Nephron (organoid): ENCODE measurements at regions not wholly inside any gene's neighbourhood (a gene's known extent, or its start where the extent isn't known, plus 50 kb on each side); places are given as distances from the start of the nearest gene placed in this dataset.

Experiments used
- H3K27ac Mint-ChIP-seq, 3 experiments: 2 replicates each; pipeline ENCODE4 v1.8.0; 2020; ENCODE audit warnings: mixed read lengths in 3 of 3, mild to moderate bottlenecking in 2 of 3, moderate library complexity in 1 of 3
- H3K27me3 Mint-ChIP-seq: 2 replicates; pipeline ENCODE4 v1.8.0; 2021; ENCODE audit warnings: low read depth, mild to moderate bottlenecking, moderate library complexity, mixed read lengths
- H3K36me3 Mint-ChIP-seq: 2 replicates; pipeline ENCODE4 v1.8.0; 2020; ENCODE audit warnings: low read depth, mixed read lengths
- H3K4me1 Mint-ChIP-seq: 2 replicates; pipeline ENCODE4 v1.8.0; 2020; ENCODE audit warnings: mixed read lengths
- H3K4me3 Mint-ChIP-seq, 3 experiments: 2 replicates each; pipeline ENCODE4 v1.8.0; 2020; ENCODE audit warnings: mild to moderate bottlenecking in 3 of 3, mixed read lengths in 3 of 3, moderate library complexity in 2 of 3
- H3K9me3 Mint-ChIP-seq: 2 replicates; pipeline ENCODE4 v1.8.0; 2020; ENCODE audit warnings: mixed read lengths
- TF ChIP-seq, protein P1 (sequence below), 3 experiments: fragments of 200-600 bp; sonication (generic); IDR thresholded peaks; one replicate each; pipeline ENCODE4 v1.5.0; 2021; ENCODE audit warnings: antibody characterized with exemption in 3 of 3; ENCODE audit not compliant: unreplicated experiment in 3 of 3

- H3K27ac Mint-ChIP-seq, result no peak overlapping the region
- H3K27me3 Mint-ChIP-seq, result peaks cover 6% of the 10 kb centered on the region
- H3K36me3 Mint-ChIP-seq, result no peaks in the 10 kb centered on the region
- H3K4me3 Mint-ChIP-seq, result no peak overlapping the region
- H3K9me3 Mint-ChIP-seq, result no peaks in the 10 kb centered on the region
- TF ChIP-seq, protein P1, sequence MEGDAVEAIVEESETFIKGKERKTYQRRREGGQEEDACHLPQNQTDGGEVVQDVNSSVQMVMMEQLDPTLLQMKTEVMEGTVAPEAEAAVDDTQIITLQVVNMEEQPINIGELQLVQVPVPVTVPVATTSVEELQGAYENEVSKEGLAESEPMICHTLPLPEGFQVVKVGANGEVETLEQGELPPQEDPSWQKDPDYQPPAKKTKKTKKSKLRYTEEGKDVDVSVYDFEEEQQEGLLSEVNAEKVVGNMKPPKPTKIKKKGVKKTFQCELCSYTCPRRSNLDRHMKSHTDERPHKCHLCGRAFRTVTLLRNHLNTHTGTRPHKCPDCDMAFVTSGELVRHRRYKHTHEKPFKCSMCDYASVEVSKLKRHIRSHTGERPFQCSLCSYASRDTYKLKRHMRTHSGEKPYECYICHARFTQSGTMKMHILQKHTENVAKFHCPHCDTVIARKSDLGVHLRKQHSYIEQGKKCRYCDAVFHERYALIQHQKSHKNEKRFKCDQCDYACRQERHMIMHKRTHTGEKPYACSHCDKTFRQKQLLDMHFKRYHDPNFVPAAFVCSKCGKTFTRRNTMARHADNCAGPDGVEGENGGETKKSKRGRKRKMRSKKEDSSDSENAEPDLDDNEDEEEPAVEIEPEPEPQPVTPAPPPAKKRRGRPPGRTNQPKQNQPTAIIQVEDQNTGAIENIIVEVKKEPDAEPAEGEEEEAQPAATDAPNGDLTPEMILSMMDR (IDR thresholded peaks at IDR 0.05; ENCODE audit: unreplicated experiment in 3 of 3), result no peak
- H3K4me1 Mint-ChIP-seq, result no peaks in the 10 kb centered on the region
These were observed 149.5 kb upstream of the COX10 start for GRCh38 chr17:13919818-13920217.

DNA sequence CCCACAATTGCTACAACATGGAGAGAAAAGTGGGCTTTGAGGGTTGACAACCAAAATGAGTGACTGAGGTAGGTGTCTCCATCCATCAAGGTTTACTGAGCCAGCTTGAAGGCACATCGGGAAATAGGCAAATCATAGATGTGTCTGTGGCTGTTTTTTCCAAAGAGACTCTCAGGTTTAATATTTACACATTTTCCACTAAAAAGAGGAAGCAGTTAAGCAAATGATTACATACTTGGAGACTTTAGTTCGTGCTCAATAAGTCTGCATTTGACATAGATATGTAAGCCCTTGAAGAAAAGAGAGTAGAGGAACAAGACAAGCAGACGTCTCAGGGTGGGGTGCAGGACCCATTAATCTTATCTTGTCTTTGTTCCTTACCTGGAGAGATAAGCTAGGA lies 148.9 kb upstream of the COX10 start:
- Mint-ChIP-seq H3K27ac (no peak overlapping the region), H3K36me3 (no peaks in the 10 kb centered on the region)
- TF ChIP-seq, protein P1 (IDR thresholded peaks at IDR 0.05; ENCODE audit: unreplicated experiment in 3 of 3), result no peak

GRCh38 chr17:13921841-13922776 lies 147.2 kb upstream of the COX10 start:
- Mint-ChIP-seq H3K27ac (no peak overlapping the region), H3K36me3 (no peaks in the 10 kb centered on the region), H3K4me1 (no peaks in the 10 kb centered on the region), H3K4me3 (no peak overlapping the region), H3K9me3 (no peaks in the 10 kb centered on the region), H3K27me3 (peaks cover 6% of the 10 kb centered on the region)
- TF ChIP-seq, protein P1 (IDR thresholded peaks at IDR 0.05; ENCODE audit: unreplicated experiment in 3 of 3), result no peak

More for the DNA sequence above, 148.9 kb upstream of the COX10 start:
- Mint-ChIP-seq H3K4me3 (no peak overlapping the region), H3K9me3 (no peaks in the 10 kb centered on the region), H3K27me3 (peaks cover 6% of the 10 kb centered on the region), H3K4me1 (no peaks in the 10 kb centered on the region)

- Mint-ChIP-seq H3K4me1 (no peaks in the 10 kb centered on the region), H3K27me3 (peaks cover 6% of the 10 kb centered on the region), H3K9me3 (no peaks in the 10 kb centered on the region), H3K4me3 (no peak overlapping the region), H3K27ac (no peak overlapping the region), H3K36me3 (no peaks in the 10 kb centered on the region)
- TF ChIP-seq, protein P1 (IDR thresholded peaks at IDR 0.05; ENCODE audit: unreplicated experiment in 3 of 3), result no peak
These were observed 146.4 kb upstream of the COX10 start for GRCh38 chr17:13922885-13923284.

DNA sequence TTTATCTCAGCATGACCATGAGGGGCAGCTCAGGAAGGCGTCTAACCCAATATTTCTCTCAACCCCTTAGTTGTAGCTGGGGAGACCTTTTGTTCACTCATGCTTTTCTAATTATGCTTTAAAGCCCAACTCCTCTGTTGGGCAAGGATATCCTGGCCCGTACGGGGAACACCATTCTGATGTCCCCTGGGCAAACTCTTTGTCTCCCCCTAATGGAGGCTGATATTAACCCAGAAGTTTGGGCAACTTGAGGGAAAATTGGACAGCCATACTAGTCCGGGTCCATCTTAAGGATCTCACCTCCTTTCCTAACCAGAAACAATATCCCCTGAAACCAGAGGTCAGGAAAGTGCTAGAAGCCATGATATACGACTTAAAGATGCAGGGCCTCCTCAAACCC lies 143.7 kb upstream of the COX10 start:
- Mint-ChIP-seq H3K4me1 (no peaks in the 10 kb centered on the region), H3K36me3 (no peaks in the 10 kb centered on the region), H3K27ac (no peak overlapping the region), H3K9me3 (no peaks in the 10 kb centered on the region), H3K27me3 (peaks cover 4% of the 10 kb centered on the region), H3K4me3 (no peak overlapping the region)
- TF ChIP-seq, protein P1 (IDR thresholded peaks at IDR 0.05; ENCODE audit: unreplicated experiment in 3 of 3), result no peak

GRCh38 chr17:13931111-13931526 lies 138.2 kb upstream of the COX10 start:
- Mint-ChIP-seq H3K27me3 (no peaks in the 10 kb centered on the region), H3K36me3 (peaks cover 3% of the 10 kb centered on the region), H3K27ac (no peak overlapping the region), H3K4me3 (no peak overlapping the region), H3K4me1 (no peaks in the 10 kb centered on the region), H3K9me3 (no peaks in the 10 kb centered on the region)
- TF ChIP-seq, protein P1 (IDR thresholded peaks at IDR 0.05; ENCODE audit: unreplicated experiment in 3 of 3), result no peak
